Muscle layer of duodenum (tissue), 2 donors: ENCODE measurements at regions not wholly inside any gene's neighbourhood (a gene's known extent, or its start where the extent isn't known, plus 50 kb on each side); places are given as distances from the start of the nearest gene placed in this dataset.

Experiments
- H3K27ac ChIP-seq: one replicate; pipeline ENCODE4 v1.7.0; 2013; ENCODE audit warnings: mild to moderate bottlenecking, low read length
- H3K27me3 ChIP-seq: one replicate; pipeline ENCODE4 v1.7.0; 2013; ENCODE audit warnings: low read depth, mild to moderate bottlenecking, control low read depth, low read length
- H3K36me3 ChIP-seq, 2 donors: one replicate each; pipeline ENCODE4 v1.7.0; 2013; ENCODE audit warnings: low read length in 2 of 2, control low read depth in 1 of 2, mild to moderate bottlenecking in 1 of 2; ENCODE audit not compliant: insufficient read depth in 2 of 2, control insufficient read depth in 1 of 2
- H3K4me1 ChIP-seq, 2 donors: one replicate each; pipeline ENCODE4 v1.7.0; 2013; ENCODE audit warnings: low read length in 2 of 2, mild to moderate bottlenecking in 2 of 2, control low read depth in 1 of 2, moderate library complexity in 1 of 2; ENCODE audit not compliant: insufficient read depth in 2 of 2, control insufficient read depth in 1 of 2
- H3K4me3 ChIP-seq, 2 donors: one replicate each; pipeline ENCODE4 v1.7.0; 2013; ENCODE audit warnings: low read length in 2 of 2, low read depth in 1 of 2, mild to moderate bottlenecking in 1 of 2
- H3K9me3 ChIP-seq, 2 donors: one replicate each; pipeline ENCODE4 v1.7.0; 2013; ENCODE audit warnings: low read length in 2 of 2, control low read depth in 1 of 2, mild to moderate bottlenecking in 1 of 2; ENCODE audit not compliant: control insufficient read depth in 1 of 2
- donor health status: healthy.

- Histone ChIP-seq H3K27ac (no peak overlapping the region), H3K4me3 (no peak overlapping the region), H3K4me1 (no peaks in the 10 kb centered on the region), H3K36me3 (no peaks in the 10 kb centered on the region), H3K9me3 (no peaks in the 10 kb centered on the region), H3K27me3 (no peaks in the 10 kb centered on the region)
These were observed 284.5 kb upstream of the POU5F2 start for GRCh38 chr5:94025788-94026473.

- Histone ChIP-seq H3K27ac (no peak overlapping the region), H3K9me3 (no peaks in the 10 kb centered on the region), H3K4me1 (no peaks in the 10 kb centered on the region), H3K36me3 (no peaks in the 10 kb centered on the region), H3K27me3 (no peaks in the 10 kb centered on the region), H3K4me3 (no peak overlapping the region)
These were observed 283.2 kb upstream of the POU5F2 start for GRCh38 chr5:94024620-94025019.

DNA sequence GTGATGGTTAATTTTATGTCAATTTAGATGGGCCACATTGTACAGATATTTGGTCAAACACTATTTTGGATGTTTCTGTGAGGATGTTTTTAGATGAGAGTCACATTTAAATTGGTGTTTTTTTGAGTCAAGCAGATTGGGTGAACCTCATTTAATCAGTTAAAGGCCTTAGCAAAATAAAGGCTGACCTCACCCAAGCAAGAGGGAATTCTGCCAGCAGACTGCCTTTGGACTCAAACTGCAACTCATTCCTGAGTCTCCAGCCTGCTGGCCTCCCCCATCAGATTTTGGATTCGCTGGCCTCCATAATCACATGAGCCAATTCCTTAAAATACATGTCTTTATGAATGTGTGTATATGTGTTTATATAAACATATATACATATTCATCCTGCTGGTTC lies 282.7 kb upstream of the POU5F2 start:
- Histone ChIP-seq H3K4me1 (no peaks in the 10 kb centered on the region), H3K27ac (no peak overlapping the region), H3K36me3 (no peaks in the 10 kb centered on the region), H3K27me3 (no peaks in the 10 kb centered on the region), H3K9me3 (no peaks in the 10 kb centered on the region), H3K4me3 (no peak overlapping the region)

GRCh38 chr5:94021246-94021645 lies 279.8 kb upstream of the POU5F2 start:
- H3K27ac ChIP-seq, result no peak overlapping the region
- H3K36me3 ChIP-seq, result peaks cover 0 to 20% of the 10 kb centered on the region in 2 donors
- no peak overlapping the region for H3K4me3 ChIP-seq
- peaks cover 0 to 4% of the 10 kb centered on the region in 2 donors for H3K9me3 ChIP-seq
- H3K4me1 ChIP-seq, result no peaks in the 10 kb centered on the region
- H3K27me3 ChIP-seq, result no peaks in the 10 kb centered on the region

DNA sequence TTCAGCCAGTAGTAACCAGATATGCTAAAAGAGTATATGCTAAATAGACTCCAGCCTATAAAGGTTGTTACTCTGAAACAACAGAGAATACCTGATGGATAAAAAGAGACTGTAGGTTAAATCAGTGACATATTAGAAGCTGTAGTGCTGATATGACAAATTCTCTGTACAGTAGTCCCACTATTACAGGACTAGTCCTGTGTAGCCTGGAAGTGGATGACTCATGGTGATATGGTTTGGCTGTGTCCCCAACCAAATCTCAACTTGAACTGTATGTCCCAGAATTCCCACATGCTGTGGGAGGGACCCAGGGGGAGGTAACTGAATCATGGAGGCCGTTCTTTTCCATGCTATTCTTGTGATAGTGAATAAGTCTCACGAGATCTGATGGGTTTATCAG lies 276.2 kb upstream of the POU5F2 start:
- H3K9me3 ChIP-seq, result peaks cover 6 to 12% of the 10 kb centered on the region in 2 donors
- H3K27ac ChIP-seq, result no peak overlapping the region
- H3K4me3 ChIP-seq, result no peak overlapping the region
- no peaks in the 10 kb centered on the region for H3K27me3 ChIP-seq
- H3K36me3 ChIP-seq, result peaks cover 0 to 36% of the 10 kb centered on the region in 2 donors
- H3K4me1 ChIP-seq, result no peaks in the 10 kb centered on the region

GRCh38 chr5:94010814-94011213 lies 269.4 kb upstream of the POU5F2 start:
- H3K27me3 ChIP-seq, result no peaks in the 10 kb centered on the region
- H3K4me3 ChIP-seq, result no peak overlapping the region
- H3K4me1 ChIP-seq, result no peaks in the 10 kb centered on the region
- peaks cover 6 to 9% of the 10 kb centered on the region in 2 donors for H3K9me3 ChIP-seq
- peaks cover 0 to 15% of the 10 kb centered on the region in 2 donors for H3K36me3 ChIP-seq
- H3K27ac ChIP-seq, result no peak overlapping the region

DNA sequence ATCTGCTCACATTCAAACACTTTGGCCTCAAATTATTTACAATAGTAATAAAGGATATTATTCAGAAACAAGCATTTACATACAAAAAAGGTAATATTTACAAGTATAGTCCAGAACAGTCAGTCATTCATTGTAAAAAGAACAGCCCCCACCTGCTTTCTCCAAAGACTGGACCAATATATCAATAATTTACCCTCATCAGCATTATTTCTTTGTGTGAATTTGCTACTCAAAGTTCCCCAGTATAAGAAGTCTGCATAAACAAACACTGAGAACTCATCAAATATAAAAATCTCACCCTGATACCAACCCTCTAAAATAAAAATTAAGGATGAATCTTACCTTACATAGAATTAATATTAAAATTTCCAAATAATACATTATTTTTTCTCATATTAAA lies 267.8 kb upstream of the POU5F2 start:
- Histone ChIP-seq H3K9me3 (peaks cover 0 to 8% of the 10 kb centered on the region in 2 donors), H3K4me1 (no peaks in the 10 kb centered on the region), H3K4me3 (no peak overlapping the region), H3K36me3 (peaks cover 0 to 6% of the 10 kb centered on the region in 2 donors), H3K27me3 (no peaks in the 10 kb centered on the region), H3K27ac (no peak overlapping the region)

DNA sequence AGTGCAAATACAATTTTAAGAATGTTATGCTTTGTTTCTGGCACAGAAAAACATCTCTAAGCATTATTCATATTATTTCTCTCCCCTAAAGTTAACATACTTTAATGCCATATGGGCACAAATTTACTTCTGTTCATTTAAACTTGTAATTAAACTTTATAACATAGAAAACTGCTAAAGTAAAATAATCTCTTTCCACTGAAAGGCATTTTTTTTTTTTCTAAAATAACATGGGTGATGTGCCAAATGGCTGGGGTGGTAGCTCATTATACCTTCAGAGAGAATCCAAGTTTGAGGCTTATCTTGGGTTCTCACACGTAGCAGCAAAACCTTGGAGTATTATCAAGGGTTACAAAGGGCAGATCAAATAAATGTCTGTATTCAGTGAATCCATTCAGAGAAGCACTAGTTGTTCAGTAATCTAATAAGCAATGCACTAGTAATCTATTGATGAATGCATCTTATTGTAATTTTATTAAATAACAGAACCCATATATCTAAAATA lies 257.6 kb upstream of the POU5F2 start:
- H3K9me3 ChIP-seq, result peaks cover 0 to 16% of the 10 kb centered on the region in 2 donors

DNA sequence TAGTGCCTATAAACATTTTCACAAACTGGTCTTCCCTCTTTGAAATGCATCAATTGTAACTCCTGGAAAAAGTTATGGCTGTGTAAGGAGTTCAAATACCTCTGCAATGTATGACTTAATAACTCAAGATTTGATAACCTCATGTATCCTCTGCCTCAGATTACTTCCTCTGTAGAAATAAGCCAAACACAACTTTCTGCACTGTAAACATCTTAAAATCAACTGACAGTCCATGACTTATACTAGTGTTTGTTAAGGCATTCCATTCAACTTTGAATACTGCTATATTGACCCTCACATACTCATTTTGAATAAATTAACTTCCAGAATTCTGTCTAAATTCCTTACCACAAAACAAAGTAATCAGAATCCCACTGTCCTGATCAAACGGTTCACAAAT lies 256.2 kb upstream of the POU5F2 start:
- Histone ChIP-seq H3K27ac (no peak overlapping the region), H3K4me1 (no peaks in the 10 kb centered on the region)

More for the DNA sequence above, 257.6 kb upstream of the POU5F2 start:
- no peak overlapping the region for H3K4me3 ChIP-seq
- no peak overlapping the region for H3K27ac ChIP-seq
- no peaks in the 10 kb centered on the region for H3K4me1 ChIP-seq
- peaks cover 0 to 9% of the 10 kb centered on the region in 2 donors for H3K36me3 ChIP-seq
- no peaks in the 10 kb centered on the region for H3K27me3 ChIP-seq

DNA sequence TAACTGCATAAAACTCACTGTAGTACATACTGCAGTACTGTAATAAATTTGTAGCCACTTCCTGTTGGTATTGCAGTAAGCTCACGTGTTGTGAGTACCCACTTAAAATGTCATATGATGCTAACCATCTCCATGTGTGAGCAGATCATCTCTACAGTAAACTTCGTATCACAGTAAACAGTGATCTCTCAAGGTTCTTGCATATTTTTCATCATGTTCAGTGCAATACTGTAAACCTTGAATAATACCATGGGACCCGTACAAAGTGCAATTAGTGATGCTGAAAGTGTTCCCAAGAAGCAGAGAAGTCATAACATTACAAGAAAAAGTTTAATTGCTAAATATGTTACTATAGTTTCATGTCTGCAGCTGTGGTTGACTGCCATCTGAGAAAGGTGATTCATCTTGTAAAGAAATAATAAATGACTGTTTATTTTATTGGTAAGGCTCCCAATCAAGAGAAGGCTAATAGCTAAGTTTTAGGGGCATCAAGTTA lies 253.8 kb upstream of the POU5F2 start:
- Histone ChIP-seq H3K27ac (no peak overlapping the region), H3K36me3 (no peaks in the 10 kb centered on the region), H3K9me3 (no peaks in the 10 kb centered on the region), H3K4me3 (no peak overlapping the region), H3K27me3 (no peaks in the 10 kb centered on the region), H3K4me1 (no peaks in the 10 kb centered on the region)

More for the DNA sequence above, 256.2 kb upstream of the POU5F2 start:
- Histone ChIP-seq H3K36me3 (peaks cover 0 to 9% of the 10 kb centered on the region in 2 donors), H3K27me3 (no peaks in the 10 kb centered on the region), H3K9me3 (peaks cover 0 to 16% of the 10 kb centered on the region in 2 donors), H3K4me3 (no peak overlapping the region)

DNA sequence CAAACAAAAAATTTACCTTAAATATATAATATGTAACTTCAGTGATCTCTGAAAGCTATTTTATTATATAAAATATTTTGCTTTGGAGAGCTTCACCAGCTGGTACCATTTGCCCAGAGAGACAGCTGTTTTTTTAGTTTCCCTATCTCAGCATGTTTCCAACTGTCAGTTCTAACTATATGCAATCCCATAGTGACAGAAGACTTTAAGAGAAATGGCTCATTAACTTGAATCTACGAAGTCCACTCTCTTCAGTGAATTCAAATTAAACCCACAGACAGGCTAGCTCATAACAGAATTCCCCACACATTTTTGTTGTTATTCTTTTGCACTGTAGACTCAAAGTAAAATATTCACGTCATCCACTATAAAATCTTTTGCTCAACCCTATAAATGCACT lies 251.8 kb upstream of the POU5F2 start:
- Histone ChIP-seq H3K27ac (no peak overlapping the region), H3K27me3 (no peaks in the 10 kb centered on the region), H3K4me1 (no peaks in the 10 kb centered on the region), H3K36me3 (no peaks in the 10 kb centered on the region), H3K9me3 (no peaks in the 10 kb centered on the region), H3K4me3 (no peak overlapping the region)
